Parathyroid adenoma (tissue), 2 donors: ENCODE measurements at regions not wholly inside any gene's neighbourhood (a gene's known extent, or its start where the extent isn't known, plus 50 kb on each side); places are given as distances from the start of the nearest gene placed in this dataset.
"Not testable (repeated sequence)": the region's sequence is repeated elsewhere in the genome, so short reads cannot be mapped to it uniquely, and the experiment has no call there.

Experiments
- H2AFZ ChIP-seq: fragments of 300-600 bp; sonication (generic); one replicate; pipeline ENCODE4 v1.7.0; 2017; ENCODE audit warnings: antibody characterized with exemption, mild to moderate bottlenecking
- H3K27ac ChIP-seq: fragments of 300-600 bp; sonication (generic); one replicate; pipeline ENCODE4 v1.7.0; 2017
- H3K27me3 ChIP-seq: fragments of 300-600 bp; sonication (generic); one replicate; pipeline ENCODE4 v1.7.0; 2017; ENCODE audit warnings: low read length; ENCODE audit not compliant: control insufficient read depth, insufficient read depth
- H3K36me3 ChIP-seq: fragments of 300-600 bp; sonication (generic); one replicate; pipeline ENCODE4 v1.7.0; 2017; ENCODE audit warnings: low read length; ENCODE audit not compliant: control insufficient read depth, insufficient read depth
- H3K4me1 ChIP-seq: fragments of 300-600 bp; sonication (generic); one replicate; pipeline ENCODE4 v1.7.0; 2017; ENCODE audit warnings: control low read depth
- H3K4me2 ChIP-seq: fragments of 300-600 bp; sonication (generic); one replicate; pipeline ENCODE4 v1.7.0; 2017; ENCODE audit warnings: low read length
- H3K4me3 ChIP-seq: fragments of 300-600 bp; sonication (generic); one replicate; pipeline ENCODE4 v1.7.0; 2017; ENCODE audit warnings: low read depth, low read length
- H3K79me2 ChIP-seq: fragments of 300-600 bp; sonication (generic); one replicate; pipeline ENCODE4 v1.7.0; 2017; ENCODE audit warnings: control low read depth
- H3K9ac ChIP-seq: fragments of 300-600 bp; sonication (generic); one replicate; pipeline ENCODE4 v1.7.0; 2017; ENCODE audit warnings: mild to moderate bottlenecking
- H3K9me3 ChIP-seq: fragments of 300-600 bp; sonication (generic); one replicate; pipeline ENCODE4 v1.7.0; 2017; ENCODE audit warnings: low read length; ENCODE audit not compliant: control insufficient read depth
- TF ChIP-seq, protein P1 (sequence below): fragments of 300-600 bp; sonication (generic); IDR thresholded peaks from one replicate; pipeline ENCODE4 v1.7.0; 2017; ENCODE audit warnings: antibody characterized with exemption, mild to moderate bottlenecking
- donor health status: primary hyperparathyroidism.

GRCh38 chr2:88919087-88919738 lies 227.7 kb downstream of the RPIA start:
- TF ChIP-seq, protein P1, sequence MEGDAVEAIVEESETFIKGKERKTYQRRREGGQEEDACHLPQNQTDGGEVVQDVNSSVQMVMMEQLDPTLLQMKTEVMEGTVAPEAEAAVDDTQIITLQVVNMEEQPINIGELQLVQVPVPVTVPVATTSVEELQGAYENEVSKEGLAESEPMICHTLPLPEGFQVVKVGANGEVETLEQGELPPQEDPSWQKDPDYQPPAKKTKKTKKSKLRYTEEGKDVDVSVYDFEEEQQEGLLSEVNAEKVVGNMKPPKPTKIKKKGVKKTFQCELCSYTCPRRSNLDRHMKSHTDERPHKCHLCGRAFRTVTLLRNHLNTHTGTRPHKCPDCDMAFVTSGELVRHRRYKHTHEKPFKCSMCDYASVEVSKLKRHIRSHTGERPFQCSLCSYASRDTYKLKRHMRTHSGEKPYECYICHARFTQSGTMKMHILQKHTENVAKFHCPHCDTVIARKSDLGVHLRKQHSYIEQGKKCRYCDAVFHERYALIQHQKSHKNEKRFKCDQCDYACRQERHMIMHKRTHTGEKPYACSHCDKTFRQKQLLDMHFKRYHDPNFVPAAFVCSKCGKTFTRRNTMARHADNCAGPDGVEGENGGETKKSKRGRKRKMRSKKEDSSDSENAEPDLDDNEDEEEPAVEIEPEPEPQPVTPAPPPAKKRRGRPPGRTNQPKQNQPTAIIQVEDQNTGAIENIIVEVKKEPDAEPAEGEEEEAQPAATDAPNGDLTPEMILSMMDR = peak; percentile 38
- H3K4me3 ChIP-seq = no peak overlapping the region
- no peaks in the 10 kb centered on the region for H3K4me1 ChIP-seq
- no peak overlapping the region for H2AFZ ChIP-seq
- no peaks in the 10 kb centered on the region for H3K27me3 ChIP-seq
- H3K4me2 ChIP-seq = no peak overlapping the region
- H3K9me3 ChIP-seq = no peaks in the 10 kb centered on the region
- no peak overlapping the region for H3K27ac ChIP-seq
- H3K79me2 ChIP-seq = no peaks in the 10 kb centered on the region
- H3K9ac ChIP-seq = no peak overlapping the region
- no peaks in the 10 kb centered on the region for H3K36me3 ChIP-seq

DNA sequence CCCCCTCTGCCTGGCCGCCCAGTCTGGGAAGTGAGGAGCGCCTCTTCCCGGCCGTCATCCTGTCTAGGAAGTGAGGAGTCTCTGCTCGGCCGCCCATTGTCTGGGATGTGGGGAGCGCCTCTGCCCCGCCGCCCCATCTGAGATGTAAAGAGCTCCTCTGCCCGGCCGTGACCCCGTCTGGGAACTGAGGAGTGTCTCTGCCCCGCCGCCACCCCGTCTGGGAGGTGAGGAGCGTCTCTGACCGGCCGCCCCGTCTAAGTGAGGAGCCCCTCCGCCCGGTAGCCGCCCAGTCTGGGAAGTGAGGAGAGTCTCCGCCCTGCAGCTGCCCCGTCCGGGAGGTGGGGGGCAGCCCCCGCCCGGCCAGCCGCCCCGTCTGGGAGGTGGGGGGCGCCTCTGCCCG lies 228.9 kb downstream of the RPIA start:
- H3K9me3 ChIP-seq, H2AFZ ChIP-seq, H3K36me3 ChIP-seq, H3K27me3 ChIP-seq, H3K79me2 ChIP-seq, H3K27ac ChIP-seq, H3K4me2 ChIP-seq, H3K4me1 ChIP-seq, H3K4me3 ChIP-seq, H3K9ac ChIP-seq: not testable (repeated sequence)

GRCh38 chr2:88924533-88924932 lies 233.1 kb downstream of the RPIA start:
- H2AFZ ChIP-seq = no peak overlapping the region
- TF ChIP-seq, protein P1 = no peak
- no peaks in the 10 kb centered on the region for H3K4me1 ChIP-seq
- H3K4me3 ChIP-seq = no peak overlapping the region
- H3K27me3 ChIP-seq = no peaks in the 10 kb centered on the region
- H3K9me3 ChIP-seq = no peaks in the 10 kb centered on the region
- H3K4me2 ChIP-seq = no peak overlapping the region
- no peaks in the 10 kb centered on the region for H3K36me3 ChIP-seq
- no peaks in the 10 kb centered on the region for H3K79me2 ChIP-seq
- H3K9ac ChIP-seq = no peak overlapping the region
- no peak overlapping the region for H3K27ac ChIP-seq

- Histone ChIP-seq H3K4me3 (no peak overlapping the region), H2AFZ (no peak overlapping the region), H3K4me2 (no peak overlapping the region), H3K9me3 (no peaks in the 10 kb centered on the region), H3K36me3 (no peaks in the 10 kb centered on the region), H3K27me3 (no peaks in the 10 kb centered on the region), H3K79me2 (no peaks in the 10 kb centered on the region), H3K9ac (no peak overlapping the region), H3K4me1 (no peaks in the 10 kb centered on the region), H3K27ac (no peak overlapping the region)
- TF ChIP-seq, protein P1 = no peak
These were observed 234.4 kb downstream of the RPIA start for GRCh38 chr2:88925770-88926462.

DNA sequence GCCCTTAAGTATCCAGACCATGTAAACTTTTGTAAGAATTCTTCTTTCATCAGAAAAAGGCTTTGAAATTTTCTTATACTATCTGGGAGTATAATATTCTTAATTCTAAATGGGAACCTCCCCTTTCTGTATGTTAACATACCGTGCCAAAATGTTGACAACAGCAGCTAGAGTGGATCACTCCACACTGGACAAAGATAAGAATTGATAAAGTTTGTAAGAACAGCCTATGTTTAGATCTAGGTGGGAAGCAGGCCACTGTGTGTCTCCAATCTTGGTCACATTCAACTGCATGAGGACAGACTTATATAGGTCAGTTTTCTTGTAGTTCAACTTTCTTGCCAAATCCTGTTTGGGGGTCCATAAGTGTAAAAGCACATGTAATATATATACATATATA lies 235.7 kb downstream of the RPIA start:
- Histone ChIP-seq H3K27ac (no peak overlapping the region), H3K27me3 (no peaks in the 10 kb centered on the region), H2AFZ (no peak overlapping the region), H3K4me2 (no peak overlapping the region), H3K9ac (no peak overlapping the region), H3K9me3 (no peaks in the 10 kb centered on the region), H3K4me1 (no peaks in the 10 kb centered on the region), H3K4me3 (no peak overlapping the region), H3K79me2 (no peaks in the 10 kb centered on the region), H3K36me3 (no peaks in the 10 kb centered on the region)
- TF ChIP-seq, protein P1 = no peak
